ENCODE measurements at regions not wholly inside any gene's neighbourhood (a gene's known extent, or its start where the extent isn't known, plus 50 kb on each side); places are given as distances from the start of the nearest gene placed in this dataset.

- TF ChIP-seq CTCF (conservative IDR thresholded peaks at IDR 0.05 in 1 of 2, IDR thresholded peaks at IDR 0.05 in 1 of 2; ENCODE audit: low read depth in 1 of 2, low read length in 2 of 2) = no peak
- TF ChIP-seq EZH2 (IDR thresholded peaks at IDR 0.05; ENCODE audit: low read length, missing control alignments) = no peak
Observed at GRCh38 chr11:131036514-131036913, 120.2 kb upstream of the SNX19 start.
